PC-3 (cell line): ENCODE measurements at regions not wholly inside any gene's neighbourhood (a gene's known extent, or its start where the extent isn't known, plus 50 kb on each side); places are given as distances from the start of the nearest gene placed in this dataset.

Source experiments
- ATAC-seq: fragments of 200-7000 bp; cut with Tn5 transposase; 2 replicates; pipeline ENCODE4 v1.9.1; 2020; ENCODE audit warnings: mild to moderate bottlenecking, moderate library complexity
- BruUV-seq: library from RNA; stranded (reverse); fragments of 400-500 nt; replicated peaks from 2 replicates; lab custom pipeline; 2021; lab: Mats Ljungman, UMichigan
- CTCF ChIA-PET: fragments of 300-600 bp; sonication (Branson Sonifier 250); formaldehyde crosslinking; loops from one replicate; lab custom pipeline; 2022; ENCODE audit warnings: antibody characterized with exemption; lab: Charles Lee
- POLR2A ChIA-PET: fragments of 300-600 bp; sonication (Branson Sonifier 250); formaldehyde crosslinking; loops from one replicate; lab custom pipeline; 2022; ENCODE audit warnings: antibody characterized with exemption; ENCODE audit not compliant: unreplicated experiment; lab: Charles Lee
- DNase-seq: peaks from one replicate; pipeline ENCODE4 v3.0.0-alpha.2; 2015
- H2AFZ ChIP-seq: fragments of 300-600 bp; sonication (generic); 2 replicates; pipeline ENCODE4 v1.6.0; 2016; ENCODE audit warnings: antibody characterized with exemption, low read length
- H3F3A ChIP-seq: fragments of 300-600 bp; sonication (generic); one replicate; pipeline ENCODE4 v1.6.0; 2017; ENCODE audit warnings: antibody characterized with exemption, low read length, control low read depth, mild to moderate bottlenecking; ENCODE audit not compliant: unreplicated experiment
- H3K27ac ChIP-seq: fragments of 300-600 bp; sonication (generic); 2 replicates; pipeline ENCODE4 v1.5.1; 2016; ENCODE audit warnings: mild to moderate bottlenecking, low read length
- H3K27me3 ChIP-seq: fragments of 300-600 bp; sonication (generic); 2 replicates; pipeline ENCODE4 v1.6.1; 2016; ENCODE audit warnings: low read length, mixed read lengths
- H3K36me3 ChIP-seq: fragments of 300-600 bp; sonication (generic); 2 replicates; pipeline ENCODE4 v1.6.1; 2016; ENCODE audit warnings: low read depth, mixed run types, low read length, mixed read lengths
- H3K4me1 ChIP-seq: fragments of 300-600 bp; sonication (generic); 2 replicates; pipeline ENCODE4 v1.5.1; 2016; ENCODE audit warnings: low read length; ENCODE audit not compliant: insufficient read depth
- H3K4me2 ChIP-seq: fragments of 300-600 bp; sonication (generic); 2 replicates; pipeline ENCODE4 v1.6.0; 2016; ENCODE audit warnings: low read length
- H3K4me3 ChIP-seq: fragments of 300-600 bp; sonication (generic); 2 replicates; pipeline ENCODE4 v1.5.1; 2016; ENCODE audit warnings: mild to moderate bottlenecking, low read length, mixed read lengths
- H3K79me2 ChIP-seq: fragments of 300-600 bp; sonication (generic); 2 replicates; pipeline ENCODE4 v1.6.1; 2017; ENCODE audit warnings: low read length, mixed read lengths
- H3K9ac ChIP-seq: fragments of 300-600 bp; sonication (generic); 2 replicates; pipeline ENCODE4 v1.6.0; 2016; ENCODE audit warnings: mild to moderate bottlenecking, low read length
- H3K9me2 ChIP-seq: fragments of 300-600 bp; sonication (generic); replicated peaks from 2 replicates; pipeline ENCODE4 v1.6.1; 2016; ENCODE audit warnings: mixed run types, low read length, mixed read lengths
- H3K9me3 ChIP-seq: fragments of 300-600 bp; sonication (generic); 2 replicates; pipeline ENCODE4 v1.6.1; 2016; ENCODE audit warnings: low read length, mixed read lengths
- H4K20me1 ChIP-seq: fragments of 300-600 bp; sonication (generic); 2 replicates; pipeline ENCODE4 v1.6.1; 2016; ENCODE audit warnings: low read length, mixed read lengths
- EZH2 ChIP-seq: fragments of 300-600 bp; sonication (generic); IDR thresholded peaks from one replicate; pipeline ENCODE4 v1.6.1; 2017; ENCODE audit warnings: antibody characterized with exemption, mild to moderate bottlenecking, low read length; ENCODE audit not compliant: unreplicated experiment
- EZH2phosphoT487 ChIP-seq: fragments of 300-600 bp; sonication (generic); IDR thresholded peaks from 2 replicates; pipeline ENCODE4 v1.6.1; 2018; ENCODE audit warnings: mild to moderate bottlenecking, antibody characterized with exemption, low read length, borderline replicate concordance
- intact Hi-C: fragments of 100-400 bp; cut with micrococcal nuclease; formaldehyde crosslinking; loops from 2 replicates; pipeline ENCODE4 v1.9.0; 2023
- TF ChIP-seq, protein P1 (sequence below): fragments of 300-600 bp; sonication (generic); conservative IDR thresholded peaks from 2 replicates; pipeline ENCODE4 v1.5.1; 2017; ENCODE audit warnings: antibody characterized with exemption, low read depth, mild to moderate bottlenecking, low read length

DNA sequence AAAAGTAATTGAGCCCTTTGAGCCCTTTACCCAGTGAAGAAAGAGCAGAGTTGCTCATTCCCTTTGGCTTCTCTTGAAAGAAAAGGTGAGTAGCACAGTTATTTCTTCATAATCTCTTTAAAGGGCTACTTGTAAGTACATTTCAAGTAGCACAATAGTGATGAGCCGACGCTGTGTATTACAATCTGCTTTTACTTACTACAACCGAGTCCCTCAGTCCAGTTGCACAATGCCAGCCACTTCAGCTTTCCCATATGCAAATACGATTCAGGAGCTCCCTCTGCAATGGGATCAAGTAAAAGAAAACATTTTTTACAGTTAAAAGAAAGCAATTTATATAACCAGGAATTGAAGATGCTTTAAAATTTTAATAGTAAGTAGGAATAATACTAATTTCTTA lies 868.5 kb downstream of the RNF144A start:
- H3K27ac ChIP-seq, result no peak overlapping the region
- H4K20me1 ChIP-seq, result no peaks in the 10 kb centered on the region
- POLR2A ChIA-PET, result no interaction called here
- H3K4me2 ChIP-seq, result no peak overlapping the region
- ATAC-seq (no peak), DNase-seq (no peak)
- no peaks in the 10 kb centered on the region for H3K79me2 ChIP-seq
- no TSS peak for BruUV-seq
- no peaks in the 10 kb centered on the region for H3K9me2 ChIP-seq
- no peak overlapping the region for H3K9ac ChIP-seq
- TF ChIP-seq EZH2phosphoT487, result no peak
- TF ChIP-seq, protein P1, sequence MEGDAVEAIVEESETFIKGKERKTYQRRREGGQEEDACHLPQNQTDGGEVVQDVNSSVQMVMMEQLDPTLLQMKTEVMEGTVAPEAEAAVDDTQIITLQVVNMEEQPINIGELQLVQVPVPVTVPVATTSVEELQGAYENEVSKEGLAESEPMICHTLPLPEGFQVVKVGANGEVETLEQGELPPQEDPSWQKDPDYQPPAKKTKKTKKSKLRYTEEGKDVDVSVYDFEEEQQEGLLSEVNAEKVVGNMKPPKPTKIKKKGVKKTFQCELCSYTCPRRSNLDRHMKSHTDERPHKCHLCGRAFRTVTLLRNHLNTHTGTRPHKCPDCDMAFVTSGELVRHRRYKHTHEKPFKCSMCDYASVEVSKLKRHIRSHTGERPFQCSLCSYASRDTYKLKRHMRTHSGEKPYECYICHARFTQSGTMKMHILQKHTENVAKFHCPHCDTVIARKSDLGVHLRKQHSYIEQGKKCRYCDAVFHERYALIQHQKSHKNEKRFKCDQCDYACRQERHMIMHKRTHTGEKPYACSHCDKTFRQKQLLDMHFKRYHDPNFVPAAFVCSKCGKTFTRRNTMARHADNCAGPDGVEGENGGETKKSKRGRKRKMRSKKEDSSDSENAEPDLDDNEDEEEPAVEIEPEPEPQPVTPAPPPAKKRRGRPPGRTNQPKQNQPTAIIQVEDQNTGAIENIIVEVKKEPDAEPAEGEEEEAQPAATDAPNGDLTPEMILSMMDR, result no peak
- intact Hi-C loops, result no loop called here
- no peaks in the 10 kb centered on the region for H3F3A ChIP-seq
- H3K4me1 ChIP-seq, result peaks cover 9% of the 10 kb centered on the region; the same call in 1 of the 2 replicates
- H3K4me3 ChIP-seq, result no peak overlapping the region
- no peaks in the 10 kb centered on the region for H3K36me3 ChIP-seq
- H2AFZ ChIP-seq, result no peak overlapping the region
- H3K27me3 ChIP-seq, result no peaks in the 10 kb centered on the region
- CTCF ChIA-PET, result no interaction called here
- no peaks in the 10 kb centered on the region for H3K9me3 ChIP-seq

DNA sequence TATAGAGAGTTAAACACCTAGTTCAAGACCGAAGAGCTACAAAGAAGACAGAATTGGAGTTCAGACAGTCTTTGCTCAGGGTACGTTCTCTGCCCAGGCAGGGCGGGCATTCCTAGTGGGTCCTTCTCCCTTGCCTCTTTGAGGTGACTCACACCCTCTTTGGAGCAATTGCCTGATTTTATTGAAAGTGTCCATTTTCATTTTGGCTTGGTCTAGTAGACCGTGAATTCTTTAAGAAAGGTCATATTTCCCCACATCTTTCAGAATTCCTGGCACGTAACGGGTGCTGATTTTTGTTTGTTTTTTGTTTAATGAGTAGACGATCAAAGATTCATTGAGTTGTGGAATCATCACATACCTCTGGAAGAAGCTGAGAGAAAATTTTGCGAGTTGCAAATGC lies 871.5 kb downstream of the RNF144A start:
- POLR2A ChIA-PET, result no interaction called here
- Histone ChIP-seq H3K9me3 (no peaks in the 10 kb centered on the region), H3K4me1 (peaks cover 27% of the 10 kb centered on the region), H3K4me2 (0 out of 2 replicates have a peak overlapping the region, but pooled peaks have one; percentile 3), H3K9me2 (no peaks in the 10 kb centered on the region), H3K36me3 (no peaks in the 10 kb centered on the region), H3K9ac (no peak overlapping the region), H2AFZ (peak overlapping the region; percentile 21; the same call in 1 of the 2 replicates), H3K4me3 (no peak overlapping the region), H3K79me2 (no peaks in the 10 kb centered on the region), H4K20me1 (no peaks in the 10 kb centered on the region), H3K27ac (peak overlapping the region; percentile 16; the same call in 1 of the 2 replicates), H3F3A (no peaks in the 10 kb centered on the region), H3K27me3 (no peaks in the 10 kb centered on the region)
- CTCF ChIA-PET, result no interaction called here
- no peak for TF ChIP-seq EZH2
- no peak for TF ChIP-seq EZH2phosphoT487
- TF ChIP-seq, protein P1, result no peak
- ATAC-seq (peak; percentile 75), DNase-seq (peak; percentile 57)
- intact Hi-C loops, result no loop called here
- BruUV-seq, result no TSS peak

DNA sequence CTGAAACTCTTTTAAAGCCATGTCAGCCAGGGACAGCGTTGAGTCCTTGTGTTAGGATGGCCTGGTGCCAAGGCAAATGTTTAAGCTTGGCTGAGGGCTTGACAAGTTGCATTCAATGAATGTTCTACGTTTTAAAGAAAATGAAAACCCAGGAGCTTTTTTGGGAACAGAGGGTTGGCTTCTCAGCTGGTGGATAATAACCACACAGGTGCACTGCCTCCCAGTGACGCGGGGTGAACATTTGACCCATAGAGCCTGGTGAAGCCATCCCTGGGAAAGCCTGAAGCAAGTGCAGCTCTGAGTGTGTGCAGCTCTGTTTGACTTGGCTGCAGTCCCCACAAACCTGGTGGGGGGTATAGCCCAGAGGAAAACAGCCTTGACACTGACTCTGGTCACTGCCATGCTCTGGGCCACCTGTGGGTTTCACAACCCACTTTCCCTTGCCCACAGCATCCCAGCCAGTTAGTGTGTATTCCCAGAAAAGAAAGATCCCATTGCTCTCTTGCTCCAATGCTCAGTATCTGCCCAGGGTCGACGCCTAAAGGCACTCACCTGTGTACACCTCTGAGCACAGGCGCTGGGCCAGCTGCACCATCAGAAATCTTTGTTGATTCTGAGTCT lies 874.9 kb downstream of the RNF144A start:
- no peaks in the 10 kb centered on the region for H3K9me2 ChIP-seq
- peak overlapping the region; percentile 29; the same call in 1 of the 2 replicates for H3K9ac ChIP-seq
- no peak overlapping the region for H2AFZ ChIP-seq
- no peaks in the 10 kb centered on the region for H3K79me2 ChIP-seq
- H3F3A ChIP-seq, result no peaks in the 10 kb centered on the region
- ATAC-seq, result peak; percentile 49
- no TSS peak for BruUV-seq
- H3K9me3 ChIP-seq, result no peaks in the 10 kb centered on the region
- CTCF ChIA-PET, result no interaction called here
- peak overlapping the region; percentile 57 for H3K27ac ChIP-seq
- H3K4me1 ChIP-seq, result peaks cover 27% of the 10 kb centered on the region
- TF ChIP-seq EZH2phosphoT487, result no peak
- TF ChIP-seq EZH2, result no peak
- TF ChIP-seq, protein P1, result no peak
- H3K4me2 ChIP-seq, result 0 out of 2 replicates have a peak overlapping the region, but pooled peaks have one; percentile 8
- DNase-seq, result peak; percentile 73
- POLR2A ChIA-PET, result interaction anchor here (0.5 kb wide), 1 partner anchor 495 kb away, joined by 4 read pairs; no protein-coding TSS in a partner anchor
- no peaks in the 10 kb centered on the region for H4K20me1 ChIP-seq
- no peak overlapping the region for H3K4me3 ChIP-seq
- H3K27me3 ChIP-seq, result no peaks in the 10 kb centered on the region
- H3K36me3 ChIP-seq, result no peaks in the 10 kb centered on the region
- intact Hi-C loops, result no loop called here
